Stimulated activated naive CD8-positive, alpha-beta T cell treated with anti-CD3 and anti-CD28 coated beads, Interleukin-15, amount 100 ng/mL, for 72 hours (primary cell): ENCODE measurements at regions not wholly inside any gene's neighbourhood (a gene's known extent, or its start where the extent isn't known, plus 50 kb on each side); places are given as distances from the start of the nearest gene placed in this dataset.
"Not testable (repeated sequence)": the region's sequence is repeated elsewhere in the genome, so short reads cannot be mapped to it uniquely, and the experiment has no call there.

ENCODE experiments used
- ATAC-seq: fragments of 150-1000 bp; cut with Tn5 transposase; 2 replicates; pipeline ENCODE4 v1.10.0; 2021; ENCODE audit warnings: mild to moderate bottlenecking, moderate library complexity
- DNase-seq, 2 donors: peaks; one replicate each; pipeline ENCODE4 v3.0.0; 2021 to 2022
- H3K27ac Mint-ChIP-seq, 2 donors: one replicate each; pipeline ENCODE4 v1.8.0; 2022; ENCODE audit warnings: mild to moderate bottlenecking in 2 of 2, mixed read lengths in 2 of 2, moderate library complexity in 2 of 2
- H3K27me3 Mint-ChIP-seq: one replicate; pipeline ENCODE4 v1.8.0; 2022; ENCODE audit warnings: mixed read lengths
- H3K4me1 Mint-ChIP-seq: one replicate; pipeline ENCODE4 v1.8.0; 2022; ENCODE audit warnings: mild to moderate bottlenecking, mixed read lengths
- H3K4me3 Mint-ChIP-seq, 2 donors: one replicate each; pipeline ENCODE4 v1.8.0; 2022; ENCODE audit warnings: mild to moderate bottlenecking in 2 of 2, mixed read lengths in 2 of 2, moderate library complexity in 1 of 2
- H3K9me3 Mint-ChIP-seq, 2 donors: one replicate each; pipeline ENCODE4 v1.8.0; 2022; ENCODE audit warnings: mixed read lengths in 2 of 2

DNA sequence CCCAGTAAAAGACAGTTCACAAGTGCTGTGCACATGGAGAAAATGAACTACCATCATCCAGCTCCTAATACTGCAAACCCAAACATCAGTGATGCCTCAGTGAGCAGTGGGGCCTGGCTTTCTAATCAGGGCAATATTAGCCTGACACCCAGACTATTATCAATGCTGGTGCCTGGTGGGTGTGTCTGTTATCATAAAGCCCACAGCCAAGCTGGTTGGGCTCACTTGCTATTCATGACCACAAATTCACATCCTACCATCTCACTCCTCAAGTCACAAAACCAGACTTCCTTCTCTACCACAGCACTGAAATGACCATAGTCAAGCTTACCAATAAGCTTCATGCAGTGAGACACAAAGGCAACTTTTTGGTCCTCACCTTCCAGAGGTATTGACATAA lies 180.8 kb upstream of the PLN start:
- no peak for DNase-seq
- Mint-ChIP-seq H3K27me3 (no peaks in the 10 kb centered on the region), H3K4me3 (no peak overlapping the region), H3K27ac (no peak overlapping the region), H3K9me3 (peaks cover 5% of the 10 kb centered on the region in 2 donors), H3K4me1 (no peaks in the 10 kb centered on the region)
- ATAC-seq = no peak

- Mint-ChIP-seq H3K4me1 (no peaks in the 10 kb centered on the region), H3K27me3 (no peaks in the 10 kb centered on the region), H3K9me3 (peaks cover 5% of the 10 kb centered on the region in 2 donors), H3K27ac (no peak overlapping the region), H3K4me3 (no peak overlapping the region)
- DNase-seq (no peak), ATAC-seq (no peak)
Measured at GRCh38 chr6:118370722-118371121, 177.4 kb upstream of the PLN start.

GRCh38 chr6:118371955-118372354 lies 176.1 kb upstream of the PLN start:
- no peak for DNase-seq
- Mint-ChIP-seq H3K27ac (no peak overlapping the region), H3K4me1 (no peaks in the 10 kb centered on the region), H3K4me3 (no peak overlapping the region), H3K9me3 (peaks cover 5% of the 10 kb centered on the region in 2 donors), H3K27me3 (no peaks in the 10 kb centered on the region)
- ATAC-seq = no peak

- H3K9me3 Mint-ChIP-seq = peaks cover 5% of the 10 kb centered on the region in 2 donors
- no peak overlapping the region for H3K27ac Mint-ChIP-seq
Measured at GRCh38 chr6:118372413-118372812, 175.7 kb upstream of the PLN start.

DNA sequence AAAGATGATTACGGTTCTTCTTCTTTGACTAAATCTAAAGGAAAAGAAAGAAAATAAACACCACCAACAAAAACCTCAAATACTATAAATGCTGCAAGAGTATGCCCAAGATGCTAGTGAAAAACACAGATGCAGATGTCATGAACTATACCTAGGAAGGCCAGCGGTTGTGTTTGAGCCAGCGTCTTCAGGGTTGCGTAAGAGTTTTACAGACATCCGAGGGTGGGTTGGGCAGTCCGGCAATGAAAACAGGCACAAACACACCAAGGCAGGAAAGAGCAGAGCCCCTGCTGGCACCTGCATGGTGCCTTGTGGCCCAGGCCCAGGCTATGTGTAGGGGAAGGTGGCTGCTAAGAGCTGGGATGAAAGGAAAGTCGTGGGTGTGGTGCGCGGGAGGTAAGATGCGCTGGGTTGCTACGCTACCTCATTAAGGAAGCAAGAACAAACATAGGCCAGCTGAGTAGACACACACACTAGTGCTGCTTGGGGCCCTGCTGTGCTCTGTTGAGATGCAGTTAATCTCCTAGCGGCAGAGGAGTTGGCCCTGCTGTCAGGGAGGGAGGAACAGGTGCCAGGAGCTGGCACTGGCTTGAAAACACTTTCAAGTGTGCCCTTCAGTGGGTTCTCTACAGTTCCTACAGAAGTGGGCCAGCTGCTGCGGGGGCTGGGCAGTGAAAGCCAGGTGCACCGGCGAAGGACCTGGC lies 170.2 kb upstream of the PLN start:
- no peak overlapping the region for H3K4me3 Mint-ChIP-seq
- H3K4me1 Mint-ChIP-seq = peaks cover 7% of the 10 kb centered on the region
- no peak for DNase-seq
- H3K27ac Mint-ChIP-seq = peak overlapping the region in 1 of 2 donors; percentile 21
- peaks cover 6% of the 10 kb centered on the region for H3K27me3 Mint-ChIP-seq
- H3K9me3 Mint-ChIP-seq = peaks cover 0 to 6% of the 10 kb centered on the region in 2 donors
- ATAC-seq = peak; percentile 23

More at GRCh38 chr6:118372413-118372812, 175.7 kb upstream of the PLN start:
- Mint-ChIP-seq H3K4me3 (no peak overlapping the region), H3K27me3 (no peaks in the 10 kb centered on the region), H3K4me1 (no peaks in the 10 kb centered on the region)
- no peak for ATAC-seq
- no peak for DNase-seq

DNA sequence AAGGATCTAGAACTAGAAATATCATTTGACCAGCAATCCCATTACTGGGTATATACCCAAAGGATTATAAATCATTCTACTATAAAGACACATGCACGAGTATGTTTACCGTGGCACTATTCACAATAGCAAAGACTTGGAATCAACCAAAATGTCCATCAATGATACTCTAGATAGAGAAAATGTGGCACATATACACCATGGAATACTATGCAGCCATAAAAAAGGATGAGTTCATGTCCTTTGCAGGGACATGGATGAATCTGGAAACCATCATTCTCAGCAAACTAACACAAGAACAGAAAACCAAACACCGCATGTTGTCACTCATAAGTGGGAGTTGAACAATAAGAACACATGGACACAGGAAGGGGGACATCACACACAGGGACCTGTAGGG lies 167.5 kb upstream of the PLN start:
- not testable (repeated sequence) for H3K27me3 Mint-ChIP-seq, ATAC-seq, DNase-seq, H3K9me3 Mint-ChIP-seq, H3K27ac Mint-ChIP-seq, H3K4me1 Mint-ChIP-seq, H3K4me3 Mint-ChIP-seq

DNA sequence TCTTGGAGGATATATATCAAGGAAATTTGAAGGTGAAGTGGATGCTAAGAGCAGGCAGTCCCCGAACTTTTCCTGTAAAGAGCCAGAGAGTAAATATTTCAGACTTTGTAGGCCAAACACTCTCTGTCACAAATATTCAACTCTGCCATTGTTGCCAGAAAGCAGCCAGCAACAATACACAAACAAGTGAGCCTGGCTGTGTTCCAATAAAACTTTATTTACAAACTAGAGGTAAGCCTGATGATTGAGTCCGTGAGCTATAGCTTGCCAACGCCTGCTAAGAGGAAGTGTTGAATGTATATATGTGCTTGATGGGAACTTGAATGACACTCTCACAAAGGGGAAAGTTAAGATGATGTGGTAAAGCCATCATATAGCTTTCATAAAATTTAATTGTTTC lies 166.0 kb upstream of the PLN start:
- no peak for ATAC-seq
- no peak for DNase-seq
- Mint-ChIP-seq H3K4me1 (peaks cover 7% of the 10 kb centered on the region), H3K27me3 (peaks cover 6% of the 10 kb centered on the region), H3K4me3 (no peak overlapping the region), H3K27ac (no peak overlapping the region), H3K9me3 (peaks cover 1 to 6% of the 10 kb centered on the region in 2 donors)

GRCh38 chr6:118383924-118384323 lies 164.2 kb upstream of the PLN start:
- ATAC-seq = no peak
- Mint-ChIP-seq H3K4me1 (no peaks in the 10 kb centered on the region), H3K4me3 (no peak overlapping the region)

GRCh38 chr6:118386975-118387374 lies 161.1 kb upstream of the PLN start:
- H3K27ac Mint-ChIP-seq = no peak overlapping the region
- no peak for ATAC-seq
- H3K4me1 Mint-ChIP-seq = no peaks in the 10 kb centered on the region
- no peak overlapping the region for H3K4me3 Mint-ChIP-seq
- peaks cover 0 to 4% of the 10 kb centered on the region in 2 donors for H3K9me3 Mint-ChIP-seq
- no peaks in the 10 kb centered on the region for H3K27me3 Mint-ChIP-seq
- no peak for DNase-seq

More at GRCh38 chr6:118383924-118384323, 164.2 kb upstream of the PLN start:
- Mint-ChIP-seq H3K27ac (no peak overlapping the region), H3K9me3 (peaks cover 4 to 5% of the 10 kb centered on the region in 2 donors), H3K27me3 (no peaks in the 10 kb centered on the region)
- no peak for DNase-seq

DNA sequence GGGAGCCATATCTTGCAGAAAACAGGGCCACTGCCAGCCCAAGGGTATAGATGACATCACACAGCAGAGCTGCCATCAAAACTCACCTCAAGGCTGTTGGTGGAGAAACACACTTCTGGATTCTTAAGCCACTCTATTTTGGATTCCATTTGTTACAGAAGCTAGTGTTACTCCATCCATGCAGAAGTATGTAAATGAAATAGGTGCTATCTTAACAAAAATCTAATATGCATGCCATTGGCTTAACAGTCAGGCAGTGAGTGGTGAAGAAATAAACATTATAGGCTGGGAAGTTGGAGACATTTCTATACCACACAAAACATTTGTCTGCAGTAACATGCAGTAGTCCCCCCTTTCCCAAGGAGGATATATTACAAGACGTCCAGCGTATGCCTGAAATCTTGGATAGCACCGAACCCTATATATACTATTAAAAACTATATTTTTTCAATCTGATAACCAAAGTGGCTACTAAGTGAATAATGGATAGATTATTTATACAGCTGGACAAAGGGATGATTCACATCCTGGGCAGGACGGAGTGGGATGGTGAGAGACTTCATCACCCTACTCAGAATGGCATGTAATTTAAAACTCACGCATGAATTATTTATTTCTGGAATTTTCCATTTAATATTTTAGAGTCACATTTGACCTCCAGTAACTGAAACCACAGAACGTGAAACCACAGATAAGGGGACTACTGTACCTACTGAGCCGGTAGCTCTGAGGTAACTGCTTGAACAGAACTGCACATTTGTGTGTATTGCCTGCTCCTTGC lies 160.0 kb upstream of the PLN start:
- ATAC-seq (no peak), DNase-seq (no peak)
- Mint-ChIP-seq H3K27ac (no peak overlapping the region), H3K9me3 (peaks cover 0 to 4% of the 10 kb centered on the region in 2 donors), H3K4me1 (no peaks in the 10 kb centered on the region), H3K4me3 (no peak overlapping the region), H3K27me3 (no peaks in the 10 kb centered on the region)

DNA sequence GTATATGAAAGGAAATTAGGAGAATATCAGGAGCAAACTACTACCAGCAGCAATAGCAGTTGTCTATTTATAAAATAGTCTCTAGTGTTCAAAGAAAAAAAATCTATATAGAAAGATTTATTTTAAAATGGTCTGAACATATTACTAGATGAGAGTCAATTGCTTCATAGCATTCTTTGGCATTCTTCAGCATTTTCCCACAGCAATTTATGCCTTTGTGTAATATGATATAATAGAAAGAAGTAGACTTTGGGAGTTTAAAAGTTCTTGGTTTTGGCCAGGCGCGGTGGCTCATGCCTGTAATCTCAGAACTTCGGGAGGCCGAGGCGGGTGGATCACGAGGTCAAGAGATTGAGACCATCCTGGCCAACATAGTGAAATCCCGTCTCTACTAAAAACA lies 157.0 kb upstream of the PLN start:
- Mint-ChIP-seq H3K9me3 (peaks cover 0 to 4% of the 10 kb centered on the region in 2 donors), H3K4me3 (no peak overlapping the region), H3K4me1 (no peaks in the 10 kb centered on the region), H3K27ac (no peak overlapping the region), H3K27me3 (no peaks in the 10 kb centered on the region)
- no peak for DNase-seq
- no peak for ATAC-seq

GRCh38 chr6:118394106-118394505 lies 154.0 kb upstream of the PLN start:
- DNase-seq (no peak), ATAC-seq (no peak)
- Mint-ChIP-seq H3K27ac (no peak overlapping the region), H3K27me3 (no peaks in the 10 kb centered on the region), H3K4me3 (no peak overlapping the region), H3K9me3 (no peaks in the 10 kb centered on the region), H3K4me1 (no peaks in the 10 kb centered on the region)

- DNase-seq = no peak
- Mint-ChIP-seq H3K9me3 (no peaks in the 10 kb centered on the region), H3K27ac (no peak overlapping the region), H3K4me3 (no peak overlapping the region), H3K4me1 (no peaks in the 10 kb centered on the region), H3K27me3 (no peaks in the 10 kb centered on the region)
- ATAC-seq = no peak
Measured at GRCh38 chr6:118396969-118397368, 151.1 kb upstream of the PLN start.

GRCh38 chr6:118397671-118398465 lies 150.2 kb upstream of the PLN start:
- Mint-ChIP-seq H3K27me3 (no peaks in the 10 kb centered on the region), H3K4me3 (no peak overlapping the region), H3K4me1 (no peaks in the 10 kb centered on the region), H3K27ac (no peak overlapping the region), H3K9me3 (no peaks in the 10 kb centered on the region)
- no peak for DNase-seq
- no peak for ATAC-seq

DNA sequence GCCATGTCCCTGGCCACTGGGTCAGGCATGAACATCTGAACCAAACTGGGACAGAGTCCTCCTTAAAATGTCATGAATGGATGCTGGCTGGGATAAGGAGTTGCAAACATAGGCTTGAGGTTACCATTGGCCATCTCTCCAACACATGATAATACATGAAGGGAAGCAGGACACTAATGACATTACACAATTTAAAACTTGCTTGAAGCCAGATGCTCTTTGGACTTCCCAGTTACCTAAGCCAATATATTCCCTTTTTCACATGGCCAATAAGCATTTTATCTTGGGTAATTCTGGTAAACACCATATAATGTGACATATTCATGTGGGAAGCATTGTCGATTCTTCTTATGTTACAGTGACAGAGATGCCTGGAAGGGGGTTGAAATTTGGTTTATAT lies 148.0 kb upstream of the PLN start:
- Mint-ChIP-seq H3K9me3 (no peaks in the 10 kb centered on the region), H3K27ac (no peak overlapping the region), H3K4me1 (no peaks in the 10 kb centered on the region), H3K4me3 (no peak overlapping the region), H3K27me3 (no peaks in the 10 kb centered on the region)
- no peak for ATAC-seq
- DNase-seq = no peak

DNA sequence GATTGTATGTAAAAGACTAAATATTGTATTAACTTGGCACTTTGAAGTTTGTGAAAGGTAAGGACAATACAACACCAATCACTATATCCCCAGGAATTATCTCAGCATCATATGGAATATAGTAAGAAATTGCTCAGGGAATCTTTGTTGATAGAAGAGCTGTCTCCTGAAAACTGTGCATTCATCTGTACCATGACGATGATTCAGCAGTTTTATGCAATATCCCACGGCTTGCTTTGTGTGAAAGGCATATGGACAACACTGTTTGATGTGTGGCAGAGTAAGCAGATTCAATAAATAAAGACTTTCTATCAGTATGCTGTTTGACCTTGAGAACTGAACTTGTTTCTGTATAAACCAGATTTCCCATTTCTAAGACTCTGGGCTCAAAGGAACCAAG lies 147.5 kb upstream of the PLN start:
- H3K27me3 Mint-ChIP-seq = no peaks in the 10 kb centered on the region
- no peaks in the 10 kb centered on the region for H3K4me1 Mint-ChIP-seq
- no peak overlapping the region for H3K4me3 Mint-ChIP-seq
- no peak overlapping the region for H3K27ac Mint-ChIP-seq
- H3K9me3 Mint-ChIP-seq = no peaks in the 10 kb centered on the region
- DNase-seq (no peak), ATAC-seq (no peak)
